Activated CD4-positive, alpha-beta memory T cell treated with anti-CD3 and anti-CD28 coated beads for 36 hours (primary cell): ENCODE measurements at regions not wholly inside any gene's neighbourhood (a gene's known extent, or its start where the extent isn't known, plus 50 kb on each side); places are given as distances from the start of the nearest gene placed in this dataset.
"Not testable (repeated sequence)": the region's sequence is repeated elsewhere in the genome, so short reads cannot be mapped to it uniquely, and the experiment has no call there.

Experiments
- CTCF ChIA-PET: fragments of 350-600 bp; sonication (Branson Sonifier 250); formaldehyde crosslinking; loops from one replicate; lab custom pipeline; 2021; ENCODE audit warnings: antibody characterized with exemption, inconsistent platforms; lab: Charles Lee
- POLR2A ChIA-PET: fragments of 350-600 bp; sonication (Branson Sonifier 250); formaldehyde crosslinking; loops from one replicate; lab custom pipeline; 2021; ENCODE audit warnings: antibody characterized with exemption; lab: Charles Lee
- DNase-seq: peaks from one replicate; pipeline ENCODE4 v3.0.0-alpha.2; 2020
- H3K27ac Mint-ChIP-seq: one replicate; pipeline ENCODE4 v1.8.0; 2021; ENCODE audit warnings: mixed read lengths
- H3K27me3 Mint-ChIP-seq: one replicate; pipeline ENCODE4 v1.8.0; 2021; ENCODE audit warnings: mixed read lengths
- H3K36me3 Mint-ChIP-seq: one replicate; pipeline ENCODE4 v1.8.0; 2021; ENCODE audit warnings: mixed read lengths
- H3K4me1 Mint-ChIP-seq: one replicate; pipeline ENCODE4 v1.8.0; 2021; ENCODE audit warnings: low read depth, mixed read lengths
- H3K4me3 Mint-ChIP-seq: one replicate; pipeline ENCODE4 v1.8.0; 2021; ENCODE audit warnings: mild to moderate bottlenecking, mixed read lengths
- H3K9me3 Mint-ChIP-seq: one replicate; pipeline ENCODE4 v1.8.0; 2021; ENCODE audit warnings: mixed read lengths
- intact Hi-C: fragments of 100-400 bp; cut with micrococcal nuclease; formaldehyde crosslinking; loops from one replicate; pipeline ENCODE4 v1.15.1; 2023

GRCh38 chr10:46768515-46769291, 142.5 kb upstream of the PTPN20 start:
- H3K27ac Mint-ChIP-seq, H3K4me1 Mint-ChIP-seq, H3K36me3 Mint-ChIP-seq, intact Hi-C loops, DNase-seq, H3K27me3 Mint-ChIP-seq, H3K4me3 Mint-ChIP-seq, POLR2A ChIA-PET, CTCF ChIA-PET, H3K9me3 Mint-ChIP-seq: not testable (repeated sequence)

- H3K27ac Mint-ChIP-seq, H3K4me3 Mint-ChIP-seq, DNase-seq, intact Hi-C loops, H3K4me1 Mint-ChIP-seq, CTCF ChIA-PET, H3K9me3 Mint-ChIP-seq, POLR2A ChIA-PET, H3K27me3 Mint-ChIP-seq, H3K36me3 Mint-ChIP-seq: not testable (repeated sequence)
Measured at GRCh38 chr10:46773178-46773896, 137.9 kb upstream of the PTPN20 start.

- DNase-seq = peak; percentile 33
- POLR2A ChIA-PET, CTCF ChIA-PET, H3K27ac Mint-ChIP-seq, H3K4me1 Mint-ChIP-seq, H3K36me3 Mint-ChIP-seq, intact Hi-C loops, H3K9me3 Mint-ChIP-seq, H3K27me3 Mint-ChIP-seq, H3K4me3 Mint-ChIP-seq: not testable (repeated sequence)
Measured at GRCh38 chr10:46773897-46774236, 137.4 kb upstream of the PTPN20 start.

- intact Hi-C loops, H3K4me1 Mint-ChIP-seq, H3K27me3 Mint-ChIP-seq, POLR2A ChIA-PET, H3K9me3 Mint-ChIP-seq, H3K27ac Mint-ChIP-seq, H3K36me3 Mint-ChIP-seq, DNase-seq, H3K4me3 Mint-ChIP-seq, CTCF ChIA-PET: not testable (repeated sequence)
Measured at GRCh38 chr10:46774366-46774765, 136.9 kb upstream of the PTPN20 start.

- H3K4me1 Mint-ChIP-seq, intact Hi-C loops, POLR2A ChIA-PET, H3K4me3 Mint-ChIP-seq, H3K9me3 Mint-ChIP-seq, CTCF ChIA-PET, DNase-seq, H3K36me3 Mint-ChIP-seq, H3K27me3 Mint-ChIP-seq, H3K27ac Mint-ChIP-seq: not testable (repeated sequence)
Measured at GRCh38 chr10:46774945-46775667, 136.1 kb upstream of the PTPN20 start.

- CTCF ChIA-PET, H3K9me3 Mint-ChIP-seq, POLR2A ChIA-PET, H3K27ac Mint-ChIP-seq, H3K27me3 Mint-ChIP-seq, H3K4me1 Mint-ChIP-seq, H3K4me3 Mint-ChIP-seq, H3K36me3 Mint-ChIP-seq, intact Hi-C loops, DNase-seq: not testable (repeated sequence)
Measured at GRCh38 chr10:46775668-46776059, 135.6 kb upstream of the PTPN20 start.

- DNase-seq, H3K27me3 Mint-ChIP-seq, CTCF ChIA-PET, POLR2A ChIA-PET, H3K36me3 Mint-ChIP-seq, H3K4me3 Mint-ChIP-seq, H3K27ac Mint-ChIP-seq, H3K9me3 Mint-ChIP-seq, H3K4me1 Mint-ChIP-seq, intact Hi-C loops: not testable (repeated sequence)
Measured at GRCh38 chr10:46779571-46779970, 131.7 kb upstream of the PTPN20 start.

GRCh38 chr10:46780164-46780563, 131.1 kb upstream of the PTPN20 start:
- POLR2A ChIA-PET, H3K27me3 Mint-ChIP-seq, H3K4me1 Mint-ChIP-seq, CTCF ChIA-PET, H3K9me3 Mint-ChIP-seq, H3K36me3 Mint-ChIP-seq, DNase-seq, H3K4me3 Mint-ChIP-seq, H3K27ac Mint-ChIP-seq, intact Hi-C loops: not testable (repeated sequence)

GRCh38 chr10:46781001-46781400, 130.2 kb upstream of the PTPN20 start:
- H3K4me3 Mint-ChIP-seq, H3K27me3 Mint-ChIP-seq, H3K27ac Mint-ChIP-seq, H3K9me3 Mint-ChIP-seq, H3K36me3 Mint-ChIP-seq, DNase-seq, POLR2A ChIA-PET, CTCF ChIA-PET, H3K4me1 Mint-ChIP-seq, intact Hi-C loops: not testable (repeated sequence)

- H3K36me3 Mint-ChIP-seq, H3K27me3 Mint-ChIP-seq, H3K4me1 Mint-ChIP-seq, H3K9me3 Mint-ChIP-seq, H3K27ac Mint-ChIP-seq, DNase-seq, POLR2A ChIA-PET, intact Hi-C loops, H3K4me3 Mint-ChIP-seq: not testable (repeated sequence)
- CTCF ChIA-PET = interaction anchor here (0.6 kb wide), 1 partner anchor 516 kb away, joined by 3 read pairs; no protein-coding TSS in a partner anchor
Measured at GRCh38 chr10:46782001-46782874, 129.0 kb upstream of the PTPN20 start.

GRCh38 chr10:46784665-46785064, 126.6 kb upstream of the PTPN20 start:
- H3K27me3 Mint-ChIP-seq, POLR2A ChIA-PET, intact Hi-C loops, DNase-seq, H3K9me3 Mint-ChIP-seq, H3K27ac Mint-ChIP-seq, H3K4me3 Mint-ChIP-seq, CTCF ChIA-PET, H3K36me3 Mint-ChIP-seq: not testable (repeated sequence)
- peaks cover 12% of the 10 kb centered on the region for H3K4me1 Mint-ChIP-seq

- H3K36me3 Mint-ChIP-seq, H3K27ac Mint-ChIP-seq, CTCF ChIA-PET, H3K9me3 Mint-ChIP-seq, H3K27me3 Mint-ChIP-seq, DNase-seq, intact Hi-C loops, POLR2A ChIA-PET: not testable (repeated sequence)
- H3K4me3 Mint-ChIP-seq = peak overlapping the region; percentile 51
- H3K4me1 Mint-ChIP-seq = peaks cover 12% of the 10 kb centered on the region
Measured at GRCh38 chr10:46786125-46786517, 125.1 kb upstream of the PTPN20 start.
